ENCODE measurements at regions not wholly inside any gene's neighbourhood (a gene's known extent, or its start where the extent isn't known, plus 50 kb on each side); places are given as distances from the start of the nearest gene placed in this dataset.

DNA sequence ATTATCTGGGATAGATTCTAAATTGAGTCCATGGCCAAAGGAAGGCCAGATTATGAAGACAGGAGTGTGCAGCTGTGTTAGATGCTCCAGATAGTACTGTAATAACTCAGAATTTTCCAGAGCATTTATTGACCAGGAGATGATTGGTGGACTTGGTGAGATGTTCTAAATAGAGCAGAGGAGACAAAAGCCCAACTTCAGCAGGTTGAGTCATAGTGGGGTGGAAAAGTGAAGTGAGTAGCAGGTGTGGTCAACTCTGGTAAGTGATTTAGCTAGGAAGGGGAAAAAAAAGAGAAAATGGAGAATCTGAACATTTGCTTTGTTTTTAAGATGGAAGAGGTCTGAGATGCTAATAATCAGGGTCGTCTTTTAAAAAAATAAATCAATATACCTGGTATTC lies 227.4 kb downstream of the TMEM200A start:
- no peak for DNase-seq
- H3K4me3 ChIP-seq (ENCODE audit: low read length), result no peak overlapping the region
- H3K27me3 Mint-ChIP-seq (ENCODE audit: insufficient read depth), result no peaks in the 10 kb centered on the region
- no peaks in the 10 kb centered on the region for H3K36me3 Mint-ChIP-seq (ENCODE audit: low read depth)
- H3K9me3 ChIP-seq (ENCODE audit: control insufficient read depth, low read length), result peaks cover 7% of the 10 kb centered on the region
- H3K4me1 Mint-ChIP-seq, result no peaks in the 10 kb centered on the region
- no peak overlapping the region for H3K27ac ChIP-seq (ENCODE audit: low read depth, low read length)
- no peak for TF ChIP-seq CTCF (conservative IDR thresholded peaks at IDR 0.05)
- no peak overlapping the region for H3K9ac ChIP-seq (ENCODE audit: extremely low read depth, low read length, poor library complexity, severe bottlenecking)
- WGBS, 2 experiments (ENCODE audit: insufficient coverage in 1 of 2, insufficient read length in 1 of 2), result no CpG with 5 or more reads among the region's 1 CpG
- peaks cover 4% of the 10 kb centered on the region for H3K9me3 Mint-ChIP-seq
- H3K27ac Mint-ChIP-seq, result no peak overlapping the region
- no peaks in the 10 kb centered on the region for H3K36me3 ChIP-seq (ENCODE audit: control insufficient read depth, insufficient read depth, low read length)
- H3K27me3 ChIP-seq (ENCODE audit: control insufficient read depth, insufficient read depth, low read length, poor library complexity, severe bottlenecking), result no peaks in the 10 kb centered on the region
- no peak overlapping the region for H3K4me3 Mint-ChIP-seq
- no peaks in the 10 kb centered on the region for H3K4me1 ChIP-seq (ENCODE audit: control insufficient read depth, insufficient read depth, low read length)

GRCh38 chr6:130593948-130594347 lies 228.1 kb downstream of the TMEM200A start:
- TF ChIP-seq CTCF (conservative IDR thresholded peaks at IDR 0.05), result no peak
- Histone ChIP-seq H3K27ac (ENCODE audit: low read depth, low read length) (no peak overlapping the region), H3K27me3 (ENCODE audit: control insufficient read depth, insufficient read depth, low read length, poor library complexity, severe bottlenecking) (no peaks in the 10 kb centered on the region), H3K9me3 (ENCODE audit: control insufficient read depth, low read length) (peaks cover 7% of the 10 kb centered on the region), H3K4me3 (ENCODE audit: low read length) (no peak overlapping the region), H3K36me3 (ENCODE audit: control insufficient read depth, insufficient read depth, low read length) (no peaks in the 10 kb centered on the region), H3K4me1 (ENCODE audit: control insufficient read depth, insufficient read depth, low read length) (no peaks in the 10 kb centered on the region), H3K9ac (ENCODE audit: extremely low read depth, low read length, poor library complexity, severe bottlenecking) (no peak overlapping the region)
- Mint-ChIP-seq H3K4me1 (no peaks in the 10 kb centered on the region), H3K27ac (no peak overlapping the region), H3K27me3 (ENCODE audit: insufficient read depth) (no peaks in the 10 kb centered on the region), H3K36me3 (ENCODE audit: low read depth) (no peaks in the 10 kb centered on the region), H3K4me3 (no peak overlapping the region), H3K9me3 (peaks cover 4% of the 10 kb centered on the region)
- WGBS, 2 experiments (ENCODE audit: insufficient coverage in 1 of 2, insufficient read length in 1 of 2), result 96 to 100% methylated on average over 1 to 3 of the region's 3 CpGs
- DNase-seq, result no peak

DNA sequence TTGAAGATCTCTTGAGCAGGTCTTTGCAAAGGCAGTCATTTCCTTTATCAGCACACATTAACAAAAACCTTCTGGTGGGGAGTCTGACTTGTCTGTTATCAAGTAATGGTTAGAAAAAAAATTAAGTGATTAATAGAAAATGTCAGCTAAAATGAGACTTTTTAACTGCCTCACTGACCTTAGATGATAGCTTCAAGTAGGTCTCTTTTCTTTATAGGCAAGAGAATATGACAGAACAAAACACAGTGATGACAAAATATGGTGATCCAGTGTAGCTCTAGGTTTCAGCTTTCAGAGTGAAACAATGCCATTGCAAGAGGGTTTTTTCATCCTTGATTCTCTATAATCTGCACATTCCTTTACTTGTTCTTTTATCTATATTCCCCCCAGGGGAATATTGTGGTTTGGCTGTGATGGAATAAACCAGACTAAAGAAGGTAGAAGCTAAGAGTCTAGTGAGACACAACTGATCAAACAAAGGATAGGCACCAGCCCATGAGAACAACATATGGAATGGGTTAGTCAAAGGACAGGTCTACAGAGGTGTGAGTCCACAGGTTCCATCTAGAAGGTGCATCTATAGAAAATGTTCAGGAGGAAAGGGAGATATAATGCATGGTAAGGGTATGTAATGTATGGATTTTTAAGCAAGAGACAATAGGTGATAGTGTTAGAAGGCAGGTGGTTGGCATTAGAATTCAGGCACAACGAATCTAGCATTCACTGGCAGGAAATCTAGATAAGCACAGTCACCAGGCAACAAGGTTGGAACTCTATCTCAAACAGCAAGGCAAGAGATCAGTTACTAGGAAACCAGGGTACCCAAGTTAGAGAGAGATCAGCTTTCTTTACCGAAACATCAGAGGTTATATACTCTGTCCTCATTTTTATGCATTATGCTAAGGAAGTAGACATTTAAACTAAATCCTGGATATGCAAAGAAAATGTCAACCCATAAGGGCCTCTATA lies 228.9 kb upstream of the SMLR1 start:
- Histone ChIP-seq H3K27me3 (ENCODE audit: control insufficient read depth, insufficient read depth, low read length, poor library complexity, severe bottlenecking) (no peaks in the 10 kb centered on the region), H3K9ac (ENCODE audit: extremely low read depth, low read length, poor library complexity, severe bottlenecking) (no peak overlapping the region), H3K9me3 (ENCODE audit: control insufficient read depth, low read length) (no peaks in the 10 kb centered on the region), H3K36me3 (ENCODE audit: control insufficient read depth, insufficient read depth, low read length) (no peaks in the 10 kb centered on the region), H3K27ac (ENCODE audit: low read depth, low read length) (no peak overlapping the region), H3K4me3 (ENCODE audit: low read length) (no peak overlapping the region), H3K4me1 (ENCODE audit: control insufficient read depth, insufficient read depth, low read length) (no peaks in the 10 kb centered on the region)
- WGBS, 2 experiments (ENCODE audit: insufficient coverage in 1 of 2, insufficient read length in 1 of 2), result 75 to 77% methylated on average over 1 to 2 of the region's 2 CpGs
- no peaks in the 10 kb centered on the region for H3K4me1 Mint-ChIP-seq
- H3K9me3 Mint-ChIP-seq, result no peaks in the 10 kb centered on the region
- TF ChIP-seq CTCF (conservative IDR thresholded peaks at IDR 0.05), result no peak
- H3K4me3 Mint-ChIP-seq, result no peak overlapping the region
- no peaks in the 10 kb centered on the region for H3K36me3 Mint-ChIP-seq (ENCODE audit: low read depth)
- no peak overlapping the region for H3K27ac Mint-ChIP-seq
- no peaks in the 10 kb centered on the region for H3K27me3 Mint-ChIP-seq (ENCODE audit: insufficient read depth)
- DNase-seq, result no peak
